SH-SY5Y (cell line): ENCODE measurements at regions not wholly inside any gene's neighbourhood (a gene's known extent, or its start where the extent isn't known, plus 50 kb on each side); places are given as distances from the start of the nearest gene placed in this dataset.

Experiments
- GATA2 ChIP-seq: IDR thresholded peaks from 2 replicates; pipeline ENCODE4 v1.6.1; 2011; ENCODE audit warnings: mild to moderate bottlenecking, low read depth, low read length
- GATA3 ChIP-seq: IDR thresholded peaks from 2 replicates; pipeline ENCODE4 v1.6.1; 2011; ENCODE audit warnings: low read depth, mild to moderate bottlenecking, low read length, moderate library complexity

GRCh38 chr3:181919375-181919774 is 207.7 kb downstream of the SOX2 start:
- TF ChIP-seq GATA2 (no peak), GATA3 (no peak)
